ENCODE measurements at regions not wholly inside any gene's neighbourhood (a gene's known extent, or its start where the extent isn't known, plus 50 kb on each side); places are given as distances from the start of the nearest gene placed in this dataset.
A peak's percentile ranks its signal among the peaks of the same experiment; 100 is the strongest.

DNA sequence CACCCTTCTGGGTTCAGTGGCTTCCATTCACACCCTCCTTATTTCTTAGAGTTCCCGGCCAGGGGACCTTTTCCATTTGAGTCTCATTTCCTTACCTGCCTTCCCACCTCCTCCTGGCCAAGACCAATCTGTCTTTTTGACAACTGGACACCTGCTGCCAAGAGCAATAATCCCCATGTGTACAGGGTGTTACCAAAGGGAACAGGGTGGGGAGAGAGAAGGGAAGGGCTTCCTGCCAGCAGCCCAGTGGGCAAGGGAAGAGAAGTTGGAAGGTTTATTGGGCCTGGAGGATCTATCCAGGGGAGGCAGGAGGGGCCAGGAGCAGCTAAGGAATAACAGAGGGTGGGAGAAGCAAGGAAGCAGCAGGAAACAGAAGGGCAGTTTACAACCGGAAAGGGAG lies 346.2 kb downstream of the C12orf75 start:
- Mint-ChIP-seq H3K4me3 (no peak overlapping the region), H3K27ac (no peak overlapping the region)

DNA sequence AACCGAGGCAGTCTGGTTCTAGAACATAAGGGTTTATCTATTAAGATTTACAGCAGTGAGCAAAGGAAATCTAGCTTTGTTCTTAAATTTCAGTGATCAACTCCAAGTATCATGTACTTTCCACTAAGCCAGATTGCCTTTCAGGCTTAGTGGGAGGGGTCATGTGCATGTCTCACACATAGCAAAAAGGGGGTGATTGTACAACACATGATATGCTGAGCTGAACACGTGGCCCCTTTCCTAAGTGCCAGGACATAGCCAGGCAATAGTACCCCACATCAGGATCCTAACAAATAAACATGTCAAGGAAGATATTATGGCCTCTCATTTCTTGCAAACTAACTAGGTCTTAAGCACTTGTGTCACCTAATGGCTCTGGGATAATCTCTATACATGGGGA lies 347.2 kb downstream of the C12orf75 start:
- Histone ChIP-seq H3K36me3 (ENCODE audit: control insufficient read depth, insufficient read depth, low read length) (no peaks in the 10 kb centered on the region), H3K4me3 (ENCODE audit: low read length) (no peak overlapping the region), H3K4me1 (ENCODE audit: control insufficient read depth, insufficient read depth, low read length) (no peaks in the 10 kb centered on the region), H3K9ac (ENCODE audit: extremely low read depth, low read length, poor library complexity, severe bottlenecking) (no peak overlapping the region), H3K27me3 (ENCODE audit: control insufficient read depth, insufficient read depth, low read length, poor library complexity, severe bottlenecking) (no peaks in the 10 kb centered on the region), H3K27ac (ENCODE audit: low read depth, low read length) (no peak overlapping the region), H3K9me3 (ENCODE audit: control insufficient read depth, low read length) (no peaks in the 10 kb centered on the region)
- Mint-ChIP-seq H3K27ac (no peak overlapping the region), H3K4me3 (no peak overlapping the region), H3K9me3 (peaks cover 7% of the 10 kb centered on the region), H3K27me3 (ENCODE audit: insufficient read depth) (no peaks in the 10 kb centered on the region), H3K36me3 (ENCODE audit: low read depth) (no peaks in the 10 kb centered on the region), H3K4me1 (no peaks in the 10 kb centered on the region)
- peak; percentile 21 for DNase-seq
- TF ChIP-seq, protein P1, sequence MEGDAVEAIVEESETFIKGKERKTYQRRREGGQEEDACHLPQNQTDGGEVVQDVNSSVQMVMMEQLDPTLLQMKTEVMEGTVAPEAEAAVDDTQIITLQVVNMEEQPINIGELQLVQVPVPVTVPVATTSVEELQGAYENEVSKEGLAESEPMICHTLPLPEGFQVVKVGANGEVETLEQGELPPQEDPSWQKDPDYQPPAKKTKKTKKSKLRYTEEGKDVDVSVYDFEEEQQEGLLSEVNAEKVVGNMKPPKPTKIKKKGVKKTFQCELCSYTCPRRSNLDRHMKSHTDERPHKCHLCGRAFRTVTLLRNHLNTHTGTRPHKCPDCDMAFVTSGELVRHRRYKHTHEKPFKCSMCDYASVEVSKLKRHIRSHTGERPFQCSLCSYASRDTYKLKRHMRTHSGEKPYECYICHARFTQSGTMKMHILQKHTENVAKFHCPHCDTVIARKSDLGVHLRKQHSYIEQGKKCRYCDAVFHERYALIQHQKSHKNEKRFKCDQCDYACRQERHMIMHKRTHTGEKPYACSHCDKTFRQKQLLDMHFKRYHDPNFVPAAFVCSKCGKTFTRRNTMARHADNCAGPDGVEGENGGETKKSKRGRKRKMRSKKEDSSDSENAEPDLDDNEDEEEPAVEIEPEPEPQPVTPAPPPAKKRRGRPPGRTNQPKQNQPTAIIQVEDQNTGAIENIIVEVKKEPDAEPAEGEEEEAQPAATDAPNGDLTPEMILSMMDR (conservative IDR thresholded peaks at IDR 0.05), result no peak
- 81% methylated on average over 2 of the region's 2 CpGs; no CpG with 5 or more reads in 1 of the 2 experiments for whole genome bisulfite sequencing, 2 experiments (ENCODE audit: insufficient coverage in 1 of 2, insufficient read length in 1 of 2)

More for the DNA sequence above, 346.2 kb downstream of the C12orf75 start:
- Histone ChIP-seq H3K9ac (ENCODE audit: extremely low read depth, low read length, poor library complexity, severe bottlenecking) (no peak overlapping the region), H3K9me3 (ENCODE audit: control insufficient read depth, low read length) (no peaks in the 10 kb centered on the region), H3K27ac (ENCODE audit: low read depth, low read length) (no peak overlapping the region), H3K4me3 (ENCODE audit: low read length) (no peak overlapping the region), H3K36me3 (ENCODE audit: control insufficient read depth, insufficient read depth, low read length) (no peaks in the 10 kb centered on the region), H3K27me3 (ENCODE audit: control insufficient read depth, insufficient read depth, low read length, poor library complexity, severe bottlenecking) (no peaks in the 10 kb centered on the region), H3K4me1 (ENCODE audit: control insufficient read depth, insufficient read depth, low read length) (no peaks in the 10 kb centered on the region)
- DNase-seq, result no peak
- WGBS, 2 experiments (ENCODE audit: insufficient coverage in 1 of 2, insufficient read length in 1 of 2), result 90 to 92% methylated on average over 2 of the region's 2 CpGs
- Mint-ChIP-seq H3K4me1 (no peaks in the 10 kb centered on the region), H3K27me3 (ENCODE audit: insufficient read depth) (no peaks in the 10 kb centered on the region), H3K9me3 (peaks cover 7% of the 10 kb centered on the region), H3K36me3 (ENCODE audit: low read depth) (no peaks in the 10 kb centered on the region)
- TF ChIP-seq, protein P1 (conservative IDR thresholded peaks at IDR 0.05), result no peak

DNA sequence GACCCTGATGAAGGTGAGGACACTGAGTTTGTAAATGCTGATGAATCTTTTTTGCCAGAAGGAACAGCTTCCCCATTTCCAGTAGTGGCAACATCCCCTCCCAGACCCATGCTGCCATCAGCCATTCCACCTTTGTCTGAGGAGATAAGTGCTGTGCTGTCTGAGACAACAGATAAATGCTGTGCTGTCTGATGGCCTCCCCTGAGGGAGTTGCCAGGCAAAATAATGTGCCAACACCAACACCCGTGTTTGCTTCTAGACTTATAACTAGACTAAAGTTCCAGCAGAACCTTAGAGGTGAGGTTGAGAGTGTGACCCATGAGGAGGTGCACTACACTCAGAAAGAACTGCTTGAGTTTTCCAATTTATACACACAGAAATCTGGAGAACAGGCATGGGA lies 349.5 kb downstream of the C12orf75 start:
- H3K36me3 ChIP-seq (ENCODE audit: control insufficient read depth, insufficient read depth, low read length), result no peaks in the 10 kb centered on the region
- H3K9me3 Mint-ChIP-seq, result peaks cover 7% of the 10 kb centered on the region
- H3K27me3 ChIP-seq (ENCODE audit: control insufficient read depth, insufficient read depth, low read length, poor library complexity, severe bottlenecking), result no peaks in the 10 kb centered on the region
- H3K4me3 Mint-ChIP-seq, result no peak overlapping the region
- H3K4me3 ChIP-seq (ENCODE audit: low read length), result no peak overlapping the region
- no peak overlapping the region for H3K27ac Mint-ChIP-seq
- H3K27ac ChIP-seq (ENCODE audit: low read depth, low read length), result no peak overlapping the region
- WGBS, 2 experiments (ENCODE audit: insufficient coverage in 1 of 2, insufficient read length in 1 of 2), result 75 to 100% methylated on average over 1 of the region's 1 CpG
- no peaks in the 10 kb centered on the region for H3K4me1 Mint-ChIP-seq
- H3K27me3 Mint-ChIP-seq (ENCODE audit: insufficient read depth), result no peaks in the 10 kb centered on the region
- no peaks in the 10 kb centered on the region for H3K4me1 ChIP-seq (ENCODE audit: control insufficient read depth, insufficient read depth, low read length)
- no peaks in the 10 kb centered on the region for H3K36me3 Mint-ChIP-seq (ENCODE audit: low read depth)
- H3K9ac ChIP-seq (ENCODE audit: extremely low read depth, low read length, poor library complexity, severe bottlenecking), result no peak overlapping the region
- TF ChIP-seq, protein P1 (conservative IDR thresholded peaks at IDR 0.05), result no peak
- DNase-seq, result no peak
- H3K9me3 ChIP-seq (ENCODE audit: control insufficient read depth, low read length), result no peaks in the 10 kb centered on the region

Measured in endodermal cell (in vitro differentiated cells).